Esophagus squamous epithelium (tissue), 4 donors: ENCODE measurements at regions not wholly inside any gene's neighbourhood (a gene's known extent, or its start where the extent isn't known, plus 50 kb on each side); places are given as distances from the start of the nearest gene placed in this dataset.

ENCODE experiments used
- CTCF ChIP-seq, 6 experiments: fragments of 450-650 bp in 4 of 6; fragments of 200-600 bp in 2 of 6; sonication (generic) in 2 of 6; IDR thresholded peaks; one replicate each; pipeline ENCODE4 v1.5.1; 2016 to 2019; ENCODE audit warnings: antibody characterized with exemption in 6 of 6, mild to moderate bottlenecking in 4 of 6, moderate library complexity in 4 of 6
- POLR2A ChIP-seq, 4 donors: fragments of 450-650 bp; IDR thresholded peaks; one replicate each; pipeline ENCODE4 v1.6.1; 2017; ENCODE audit warnings: antibody characterized with exemption in 4 of 4, mild to moderate bottlenecking in 4 of 4, moderate library complexity in 3 of 4

- TF ChIP-seq CTCF (IDR thresholded peaks at IDR 0.05) (no peak), POLR2A (IDR thresholded peaks at IDR 0.05) (no peak)
Measured at GRCh38 chr2:195269220-195269619, 387.8 kb upstream of the SLC39A10 start.
